ENCODE measurements at regions not wholly inside any gene's neighbourhood (a gene's known extent, or its start where the extent isn't known, plus 50 kb on each side); places are given as distances from the start of the nearest gene placed in this dataset.

DNA sequence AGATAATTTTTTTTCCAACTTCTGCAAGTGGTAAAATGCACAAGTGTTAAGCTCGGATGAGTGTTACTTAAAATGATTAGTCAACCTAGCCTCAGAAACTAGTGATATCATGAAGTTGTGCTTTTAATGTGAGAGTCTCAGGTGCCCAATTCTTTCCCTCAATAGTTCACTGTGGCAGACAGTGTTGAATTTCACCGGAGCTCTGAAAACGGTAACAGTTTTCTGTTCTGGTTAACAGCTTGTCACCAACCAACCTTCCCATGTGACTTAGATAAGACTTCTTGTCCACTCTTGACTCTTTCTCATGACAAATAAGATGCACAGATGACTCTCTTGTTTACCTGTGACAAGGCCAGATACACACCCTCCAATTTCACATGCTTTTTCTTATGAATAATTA lies 125.5 kb downstream of the OSTF1 start:
- no peak for TF ChIP-seq ZNF157 (tag by site-specific recombination; IDR thresholded peaks at IDR 0.05)
- TF ChIP-seq, protein P1, sequence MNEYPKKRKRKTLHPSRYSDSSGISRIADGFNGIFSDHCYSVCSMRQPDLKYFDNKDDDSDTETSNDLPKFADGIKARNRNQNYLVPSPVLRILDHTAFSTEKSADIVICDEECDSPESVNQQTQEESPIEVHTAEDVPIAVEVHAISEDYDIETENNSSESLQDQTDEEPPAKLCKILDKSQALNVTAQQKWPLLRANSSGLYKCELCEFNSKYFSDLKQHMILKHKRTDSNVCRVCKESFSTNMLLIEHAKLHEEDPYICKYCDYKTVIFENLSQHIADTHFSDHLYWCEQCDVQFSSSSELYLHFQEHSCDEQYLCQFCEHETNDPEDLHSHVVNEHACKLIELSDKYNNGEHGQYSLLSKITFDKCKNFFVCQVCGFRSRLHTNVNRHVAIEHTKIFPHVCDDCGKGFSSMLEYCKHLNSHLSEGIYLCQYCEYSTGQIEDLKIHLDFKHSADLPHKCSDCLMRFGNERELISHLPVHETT (tag by site-specific recombination; IDR thresholded peaks at IDR 0.05), result no peak
- TF ChIP-seq, protein P2, sequence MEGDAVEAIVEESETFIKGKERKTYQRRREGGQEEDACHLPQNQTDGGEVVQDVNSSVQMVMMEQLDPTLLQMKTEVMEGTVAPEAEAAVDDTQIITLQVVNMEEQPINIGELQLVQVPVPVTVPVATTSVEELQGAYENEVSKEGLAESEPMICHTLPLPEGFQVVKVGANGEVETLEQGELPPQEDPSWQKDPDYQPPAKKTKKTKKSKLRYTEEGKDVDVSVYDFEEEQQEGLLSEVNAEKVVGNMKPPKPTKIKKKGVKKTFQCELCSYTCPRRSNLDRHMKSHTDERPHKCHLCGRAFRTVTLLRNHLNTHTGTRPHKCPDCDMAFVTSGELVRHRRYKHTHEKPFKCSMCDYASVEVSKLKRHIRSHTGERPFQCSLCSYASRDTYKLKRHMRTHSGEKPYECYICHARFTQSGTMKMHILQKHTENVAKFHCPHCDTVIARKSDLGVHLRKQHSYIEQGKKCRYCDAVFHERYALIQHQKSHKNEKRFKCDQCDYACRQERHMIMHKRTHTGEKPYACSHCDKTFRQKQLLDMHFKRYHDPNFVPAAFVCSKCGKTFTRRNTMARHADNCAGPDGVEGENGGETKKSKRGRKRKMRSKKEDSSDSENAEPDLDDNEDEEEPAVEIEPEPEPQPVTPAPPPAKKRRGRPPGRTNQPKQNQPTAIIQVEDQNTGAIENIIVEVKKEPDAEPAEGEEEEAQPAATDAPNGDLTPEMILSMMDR (tag by site-specific recombination; IDR thresholded peaks at IDR 0.05), result no peak
- TF ChIP-seq ZNF561 (tag by site-specific recombination; IDR thresholded peaks at IDR 0.05; ENCODE audit: borderline replicate concordance), result no peak
- TF ChIP-seq, protein P3, sequence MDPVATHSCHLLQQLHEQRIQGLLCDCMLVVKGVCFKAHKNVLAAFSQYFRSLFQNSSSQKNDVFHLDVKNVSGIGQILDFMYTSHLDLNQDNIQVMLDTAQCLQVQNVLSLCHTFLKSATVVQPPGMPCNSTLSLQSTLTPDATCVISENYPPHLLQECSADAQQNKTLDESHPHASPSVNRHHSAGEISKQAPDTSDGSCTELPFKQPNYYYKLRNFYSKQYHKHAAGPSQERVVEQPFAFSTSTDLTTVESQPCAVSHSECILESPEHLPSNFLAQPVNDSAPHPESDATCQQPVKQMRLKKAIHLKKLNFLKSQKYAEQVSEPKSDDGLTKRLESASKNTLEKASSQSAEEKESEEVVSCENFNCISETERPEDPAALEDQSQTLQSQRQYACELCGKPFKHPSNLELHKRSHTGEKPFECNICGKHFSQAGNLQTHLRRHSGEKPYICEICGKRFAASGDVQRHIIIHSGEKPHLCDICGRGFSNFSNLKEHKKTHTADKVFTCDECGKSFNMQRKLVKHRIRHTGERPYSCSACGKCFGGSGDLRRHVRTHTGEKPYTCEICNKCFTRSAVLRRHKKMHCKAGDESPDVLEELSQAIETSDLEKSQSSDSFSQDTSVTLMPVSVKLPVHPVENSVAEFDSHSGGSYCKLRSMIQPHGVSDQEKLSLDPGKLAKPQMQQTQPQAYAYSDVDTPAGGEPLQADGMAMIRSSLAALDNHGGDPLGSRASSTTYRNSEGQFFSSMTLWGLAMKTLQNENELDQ (tag by site-specific recombination; IDR thresholded peaks at IDR 0.05; ENCODE audit: low read depth), result no peak
- no peak for TF ChIP-seq SALL2 (tag by site-specific recombination; IDR thresholded peaks at IDR 0.05; ENCODE audit: borderline replicate concordance)
- TF ChIP-seq ZNF837 (tag by site-specific recombination; IDR thresholded peaks at IDR 0.05), result no peak

Measured in HEK293 (cell line).